Activated CD4-positive, alpha-beta T cell treated with anti-CD3 and anti-CD28 coated beads for 48 hours (primary cell): ENCODE measurements at regions not wholly inside any gene's neighbourhood (a gene's known extent, or its start where the extent isn't known, plus 50 kb on each side); places are given as distances from the start of the nearest gene placed in this dataset.
"Not testable (repeated sequence)": the region's sequence is repeated elsewhere in the genome, so short reads cannot be mapped to it uniquely, and the experiment has no call there.

Source experiments
- DNase-seq: peaks from one replicate; pipeline ENCODE4 v3.0.0-alpha.2; 2020

DNA sequence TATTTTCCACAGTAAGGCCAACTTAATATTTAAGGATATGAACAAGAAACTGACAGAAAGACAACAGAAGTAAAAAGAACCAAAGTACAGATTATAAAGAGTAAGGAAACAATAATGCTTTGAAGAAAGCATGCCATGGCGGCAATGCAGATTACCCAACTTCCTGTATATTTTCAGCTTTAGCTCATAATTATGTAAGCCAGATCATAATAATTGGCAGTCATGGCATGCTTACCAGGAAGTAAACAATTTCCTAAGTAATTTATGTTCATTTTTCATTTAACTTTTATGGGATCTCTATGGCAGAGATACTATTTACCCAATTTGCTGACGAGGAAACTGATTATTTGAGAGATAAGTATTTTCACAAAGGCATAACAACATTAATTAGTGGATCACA lies 988.7 kb downstream of the HACE1 start:
- DNase-seq, result no peak

DNA sequence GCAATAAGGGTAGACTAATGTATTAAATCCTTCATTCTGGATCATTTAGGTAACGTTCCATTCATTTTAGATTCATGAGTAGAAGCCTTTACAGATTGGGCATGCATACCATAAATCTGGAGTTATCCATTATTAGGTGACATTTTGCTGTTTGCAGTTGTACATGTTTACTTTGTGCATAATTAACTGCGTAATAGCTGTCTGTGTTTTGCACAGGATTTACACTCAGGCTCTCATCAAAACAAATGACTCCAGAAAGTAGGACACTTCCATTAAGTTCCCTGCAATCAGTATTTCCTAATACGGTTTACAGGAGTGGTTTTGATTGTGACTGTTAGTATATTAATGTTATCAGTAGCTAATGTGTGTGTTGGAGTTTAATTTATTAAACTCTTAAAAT lies 997.4 kb downstream of the HACE1 start:
- DNase-seq, result no peak

DNA sequence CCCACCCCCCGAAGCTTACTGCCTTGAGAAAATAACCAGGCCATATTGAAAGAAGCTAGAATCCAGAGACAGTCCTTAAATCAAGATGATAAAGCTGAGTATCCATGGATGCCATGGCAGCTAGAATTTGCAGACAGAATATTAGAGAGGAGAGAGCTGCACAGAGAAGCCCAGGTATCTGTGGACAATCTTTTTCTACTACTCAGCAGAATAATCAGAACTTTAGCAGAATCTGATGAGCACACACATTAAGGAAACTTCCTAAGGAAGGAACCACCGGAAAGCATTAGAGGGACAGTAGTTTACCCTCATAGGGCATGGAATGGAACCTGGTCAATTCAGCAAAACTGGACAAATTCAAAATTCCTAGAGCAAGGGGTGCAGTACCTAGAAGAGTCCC lies 1001.7 kb downstream of the HACE1 start:
- DNase-seq, result no peak

DNA sequence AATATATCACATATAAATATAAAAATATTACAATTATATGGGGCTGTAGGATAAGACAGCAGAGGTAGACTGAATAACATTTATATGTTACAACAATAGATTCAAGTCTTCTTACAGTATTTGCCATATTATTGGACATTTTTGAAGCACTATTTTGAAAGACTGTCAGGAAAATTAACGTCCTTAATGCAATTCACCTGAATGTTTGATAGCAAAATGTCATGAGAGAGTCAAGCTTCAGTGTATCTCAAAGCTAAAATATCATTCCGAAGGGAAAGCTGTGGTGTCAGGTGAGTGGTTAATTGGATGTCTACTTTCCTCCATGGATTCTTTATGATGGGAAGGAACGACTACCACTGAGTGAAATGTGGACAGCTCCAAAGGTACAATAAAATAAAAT lies 1004.0 kb downstream of the HACE1 start:
- DNase-seq, result no peak

DNA sequence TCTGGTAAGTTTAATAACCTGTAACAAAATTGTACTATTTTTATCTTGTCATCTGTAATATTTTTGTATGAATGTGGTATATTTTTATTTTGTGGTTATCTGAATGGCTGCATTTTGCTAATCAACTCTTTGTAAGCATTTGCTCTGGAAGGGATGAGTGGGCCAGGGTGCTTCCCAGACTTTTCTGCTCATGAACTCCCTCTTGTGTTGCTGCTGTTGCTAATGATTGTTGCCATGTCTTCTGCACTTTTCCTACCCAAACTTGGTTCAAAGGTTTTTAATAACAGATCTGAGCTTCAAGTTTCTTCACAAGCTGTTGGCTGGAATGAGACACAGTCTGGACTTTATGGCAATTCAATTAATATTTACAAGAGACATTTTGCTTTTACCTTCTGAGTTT lies 1005.7 kb downstream of the HACE1 start:
- DNase-seq, result no peak

DNA sequence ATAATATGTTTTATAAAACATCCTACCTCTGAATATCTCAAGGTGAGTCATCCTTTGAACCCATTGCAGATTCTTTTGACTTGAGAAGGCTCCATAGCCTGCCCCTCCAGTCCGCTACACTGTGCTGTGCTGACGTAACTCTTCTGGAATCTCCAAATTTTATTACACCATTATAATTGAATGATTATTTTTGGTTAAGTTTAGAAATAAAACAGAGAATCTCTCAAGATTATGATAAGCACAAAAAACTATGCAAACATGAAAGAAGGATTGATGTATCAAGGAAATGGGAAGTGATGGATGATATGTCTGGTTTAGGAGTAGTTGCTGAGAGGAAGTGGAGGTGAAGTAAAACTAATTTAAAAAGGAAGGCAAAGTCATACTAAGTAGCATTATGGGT lies 1021.3 kb downstream of the HACE1 start:
- no peak for DNase-seq

DNA sequence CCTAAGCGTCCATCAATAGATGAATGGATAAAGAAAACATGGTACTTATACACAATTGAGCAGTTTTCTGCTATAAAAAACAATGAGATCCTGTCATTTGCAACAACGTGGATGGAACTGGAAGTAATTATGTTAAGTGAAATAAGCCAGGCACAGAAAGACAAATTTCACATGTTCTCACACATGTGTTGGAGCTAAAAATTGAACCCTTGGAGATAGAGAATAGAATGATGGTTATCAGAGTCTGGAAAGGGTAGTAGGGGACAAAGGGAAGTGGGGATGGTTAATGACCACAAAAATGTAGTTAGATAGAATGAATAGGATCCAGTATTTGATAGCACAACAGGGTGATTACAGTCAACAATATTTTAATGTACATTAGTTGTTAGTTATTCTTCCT lies 1033.5 kb downstream of the HACE1 start:
- DNase-seq, result no peak

DNA sequence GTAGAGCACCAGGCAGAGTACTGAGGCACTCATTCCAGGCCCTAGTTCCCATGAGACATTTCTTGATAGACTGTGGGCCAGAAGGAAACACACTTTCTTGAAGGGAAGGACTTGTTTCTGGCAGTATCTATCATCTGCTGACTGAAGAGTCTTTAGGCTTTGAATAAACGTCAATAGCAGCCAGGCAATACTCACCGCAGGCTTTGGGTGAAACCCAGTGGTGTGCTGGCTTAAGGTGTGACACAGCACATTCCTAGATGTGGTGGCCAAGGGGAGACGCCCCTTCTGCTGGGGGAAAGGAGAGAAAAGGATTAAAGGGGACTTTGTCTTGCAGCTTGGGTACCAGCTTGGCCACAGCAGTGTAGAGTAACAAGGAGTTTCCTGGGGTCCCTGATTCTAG lies 1039.6 kb downstream of the HACE1 start:
- no peak for DNase-seq

DNA sequence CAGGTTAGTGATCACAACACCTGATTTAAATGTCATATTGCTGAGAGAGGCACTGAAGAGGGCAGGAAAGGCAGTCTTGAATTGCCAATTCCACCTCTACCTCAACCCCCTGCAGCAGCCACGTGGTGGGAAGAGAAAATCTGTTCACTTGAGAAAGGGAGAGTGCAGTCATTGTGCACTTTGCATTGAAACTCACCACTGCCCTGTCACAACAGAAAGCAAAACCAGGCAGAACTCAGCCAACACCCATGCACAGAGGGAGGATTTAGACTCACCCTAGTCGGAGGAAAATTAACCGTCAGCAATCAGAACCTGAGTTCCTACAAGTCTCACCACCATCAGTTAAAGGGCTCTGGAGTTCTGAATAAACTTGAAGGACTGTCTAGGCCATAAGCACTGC lies 1040.2 kb downstream of the HACE1 start:
- no peak for DNase-seq

DNA sequence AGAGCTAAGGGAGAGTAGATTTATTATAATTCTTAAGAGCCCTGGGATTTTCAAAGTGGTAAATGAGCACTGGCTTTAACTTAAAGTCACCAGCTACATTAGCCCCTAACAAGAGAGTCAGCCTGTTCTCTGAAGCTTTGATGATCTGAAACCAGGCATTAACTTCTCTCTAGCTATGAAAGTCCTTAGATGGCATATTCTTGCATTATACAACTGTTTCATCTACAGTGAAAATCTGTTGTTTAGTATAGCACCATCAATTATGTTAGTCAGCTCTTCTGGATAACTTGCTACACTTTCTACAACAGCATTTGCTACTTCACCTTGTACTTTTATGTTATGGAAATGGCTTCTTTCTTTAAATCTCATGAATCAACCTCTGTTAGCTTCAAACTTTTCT lies 1046.7 kb downstream of the HACE1 start:
- DNase-seq, result no peak

DNA sequence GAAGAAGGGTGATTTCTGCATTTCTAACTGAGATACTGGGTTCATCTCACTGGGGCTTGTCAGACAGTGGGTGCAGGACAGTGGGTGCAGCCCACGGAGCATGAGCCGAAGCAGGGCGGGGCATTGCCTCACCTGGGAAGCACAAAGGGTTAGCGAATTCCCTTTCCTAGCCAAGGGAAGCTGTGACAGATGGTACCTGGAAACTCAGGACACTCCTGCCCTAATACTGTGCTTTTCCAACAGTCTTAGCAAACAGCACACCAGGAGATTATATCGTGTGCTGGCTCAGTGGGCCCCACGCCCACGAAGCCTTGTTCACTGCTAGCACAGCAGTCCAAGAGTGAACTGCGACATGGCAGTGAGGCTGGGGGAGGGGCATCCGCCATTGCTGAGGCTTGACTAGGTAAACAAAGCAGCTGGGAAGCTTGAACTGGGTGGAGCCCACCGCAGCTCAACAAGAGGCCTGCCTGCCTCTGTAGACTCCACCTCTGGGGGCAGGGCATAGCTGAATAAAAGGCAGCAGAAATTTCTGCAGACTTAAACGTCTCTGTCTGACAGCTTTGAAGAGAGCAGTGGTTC lies 1057.7 kb downstream of the HACE1 start:
- not testable (repeated sequence) for DNase-seq

DNA sequence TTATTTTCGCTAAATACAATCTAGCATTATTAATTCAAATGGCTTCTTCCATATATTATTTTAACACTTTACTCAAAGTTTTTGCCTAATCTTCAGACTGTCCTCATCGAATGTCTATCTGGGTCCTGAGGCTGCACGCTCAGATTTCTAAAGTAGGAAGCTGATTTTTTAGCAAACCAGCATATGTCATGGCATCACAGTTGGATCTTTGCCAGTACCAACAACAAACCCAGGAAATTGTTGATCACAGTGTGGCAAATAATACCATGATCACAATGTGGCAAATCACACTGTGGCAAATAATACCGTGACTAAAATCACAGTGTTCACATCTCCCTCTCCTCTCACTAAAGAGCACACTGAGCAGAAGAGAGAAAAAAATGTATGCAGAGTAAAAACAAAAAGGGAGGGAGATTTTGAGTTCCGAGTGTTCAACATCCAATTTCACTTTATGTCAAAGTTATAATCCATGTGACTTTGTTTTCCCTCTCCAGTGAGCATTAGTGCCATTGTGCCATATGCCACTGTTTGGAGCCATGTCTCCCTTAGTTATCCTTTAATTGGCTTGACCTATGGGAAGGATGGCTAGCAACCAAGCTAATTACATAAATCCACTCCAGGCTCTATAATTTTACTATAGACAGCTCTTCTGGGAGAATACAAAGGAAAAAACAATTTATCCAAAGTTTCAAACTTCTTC lies 1059.6 kb downstream of the HACE1 start:
- DNase-seq, result no peak

DNA sequence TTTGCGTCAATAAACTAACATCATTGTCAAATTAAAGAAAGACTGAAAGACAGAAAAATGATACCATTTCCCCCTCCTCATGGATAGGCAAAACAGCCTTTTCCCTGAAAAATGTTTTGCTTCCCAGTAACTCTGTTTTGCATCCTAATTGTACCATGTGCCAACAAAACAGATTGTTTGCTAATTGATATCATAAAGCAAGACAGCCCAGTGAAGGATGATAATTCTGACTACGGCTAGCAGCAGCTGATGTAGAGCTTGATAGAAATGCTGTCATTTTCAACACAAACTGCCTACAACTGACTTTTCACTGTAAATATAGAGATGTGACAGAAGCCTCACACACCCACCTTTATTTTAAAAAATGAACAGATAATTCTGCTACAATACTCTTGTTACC lies 1061.6 kb downstream of the HACE1 start:
- no peak for DNase-seq

DNA sequence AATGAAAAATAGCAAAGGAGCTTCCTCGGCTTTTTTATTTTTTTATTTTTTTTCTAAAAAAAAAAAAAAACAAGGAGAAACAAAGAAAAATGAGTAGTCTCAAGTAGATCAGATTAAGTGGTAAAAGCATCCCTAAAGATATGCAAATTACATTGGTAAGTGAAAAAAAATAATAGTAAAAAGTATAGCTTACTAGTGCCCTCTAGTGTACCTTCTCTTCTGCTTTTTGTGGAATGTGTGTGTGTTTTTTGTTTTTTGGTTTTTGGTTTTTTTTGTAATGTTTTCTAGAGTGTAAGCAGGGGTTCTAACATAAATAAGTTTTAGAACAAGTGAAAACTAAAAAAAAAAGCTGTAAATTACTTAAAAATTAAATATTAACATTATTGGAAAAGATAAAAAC lies 1062.0 kb downstream of the HACE1 start:
- no peak for DNase-seq

DNA sequence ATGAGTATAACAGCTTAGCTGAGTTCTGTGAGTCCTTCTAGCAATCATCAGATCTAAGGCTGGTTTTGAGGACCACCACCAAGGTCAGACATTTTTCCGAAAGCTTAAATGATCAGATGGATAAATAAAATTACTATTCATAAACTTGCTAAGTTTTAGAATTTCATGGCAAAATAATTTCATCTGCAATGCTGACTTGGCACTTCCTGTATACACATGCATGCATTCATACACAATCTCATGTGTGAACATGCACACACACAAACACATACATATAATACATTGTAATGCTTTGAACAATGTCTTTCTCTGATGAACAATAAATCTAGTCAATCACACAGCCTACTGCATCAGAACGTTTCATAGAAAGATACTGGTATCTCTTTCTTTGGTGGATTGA lies 1068.3 kb downstream of the HACE1 start:
- no peak for DNase-seq

DNA sequence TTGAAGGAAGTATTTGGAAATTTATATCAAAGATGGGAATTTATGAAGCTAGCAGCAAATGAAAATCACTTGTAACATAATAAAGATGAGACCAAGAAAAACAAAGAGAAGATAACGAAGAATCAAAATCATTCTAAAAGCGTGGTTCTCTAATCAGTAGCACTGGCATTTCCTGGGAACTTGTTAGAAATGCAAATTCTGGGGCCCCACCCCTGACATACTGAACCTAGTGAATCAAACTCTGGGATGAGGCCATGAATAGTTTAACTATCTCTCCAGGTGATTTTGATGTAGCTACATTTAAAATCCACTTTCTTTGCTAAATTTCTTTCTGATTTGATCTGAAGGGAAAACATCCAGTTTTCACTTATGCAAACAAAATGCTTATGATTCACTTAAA lies 1075.6 kb downstream of the HACE1 start:
- no peak for DNase-seq

DNA sequence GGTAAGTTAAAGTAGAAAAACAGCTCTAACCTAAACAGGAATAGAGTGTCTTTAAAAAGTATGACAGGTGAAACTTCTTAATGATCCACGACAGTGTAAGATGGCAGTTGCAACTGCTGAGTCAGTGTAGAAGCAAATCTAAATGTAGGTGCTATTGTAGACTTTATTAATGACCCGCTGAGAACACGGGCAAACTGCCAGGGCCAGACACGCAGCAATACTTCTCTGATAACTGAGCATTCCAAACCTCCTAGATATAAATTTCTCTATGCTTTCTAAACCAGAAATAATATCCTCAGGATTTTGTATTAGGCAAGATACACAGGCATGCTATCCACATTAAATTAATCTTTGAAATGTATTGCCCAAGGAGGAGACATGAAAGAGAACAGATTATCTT lies 1076.4 kb downstream of the HACE1 start:
- DNase-seq, result no peak

DNA sequence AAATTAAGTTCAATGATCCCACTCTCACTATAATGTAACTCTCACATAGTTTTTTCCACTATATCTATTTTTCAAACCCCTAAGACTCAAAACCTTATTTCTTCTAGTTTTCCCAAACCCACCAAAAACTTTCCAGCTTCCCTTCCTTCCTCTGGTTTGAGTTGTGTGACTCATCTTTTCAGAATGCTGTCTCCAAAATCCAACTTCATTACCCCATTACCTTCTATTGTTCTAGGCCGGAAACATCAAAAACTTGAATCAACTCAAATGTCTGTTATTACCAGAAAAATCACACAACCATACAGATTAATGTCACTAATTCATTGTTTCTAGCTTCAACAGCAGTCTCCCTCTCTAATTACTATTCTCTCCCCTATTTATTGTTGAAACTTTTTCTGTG lies 1090.3 kb downstream of the HACE1 start:
- no peak for DNase-seq

DNA sequence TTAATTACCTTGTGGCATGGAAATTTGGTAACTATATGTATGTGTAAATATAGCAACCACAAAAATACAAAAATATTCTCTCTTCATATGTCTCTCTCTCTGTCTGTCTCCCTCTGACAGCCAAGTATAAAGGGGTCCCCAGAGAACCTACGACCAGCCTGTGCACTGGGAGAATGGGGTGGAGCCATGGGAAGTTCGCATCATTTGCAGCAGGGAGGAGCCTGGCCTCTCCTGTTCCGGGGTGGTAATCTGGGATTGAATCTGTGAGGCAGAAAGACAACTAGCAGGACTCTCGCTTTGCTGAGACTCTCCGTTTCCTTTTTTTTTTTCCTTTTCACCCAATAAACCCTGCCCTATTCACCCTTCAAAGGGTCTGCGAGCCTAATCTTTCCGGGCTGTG lies 1109.1 kb downstream of the HACE1 start:
- no peak for DNase-seq

DNA sequence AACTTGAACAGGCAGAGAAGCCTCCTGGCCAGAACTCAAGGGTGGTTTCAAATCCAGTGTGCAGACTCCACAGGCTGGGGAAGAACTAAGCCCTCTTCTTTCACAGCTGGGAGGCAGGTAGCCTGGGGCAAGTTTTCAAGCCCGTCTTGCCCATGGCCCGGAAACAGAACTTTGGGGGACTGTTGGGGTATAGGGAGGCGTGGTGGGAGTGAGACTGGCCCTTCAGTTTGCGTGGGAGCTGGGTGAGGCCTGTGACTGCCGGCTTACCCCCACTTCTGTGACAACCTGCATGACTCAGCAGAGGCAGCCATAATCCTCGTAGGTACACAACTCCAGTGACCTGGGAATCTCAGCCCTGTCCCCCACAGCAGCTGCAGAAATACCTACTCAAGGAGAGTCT lies 1125.7 kb downstream of the HACE1 start:
- no peak for DNase-seq

DNA sequence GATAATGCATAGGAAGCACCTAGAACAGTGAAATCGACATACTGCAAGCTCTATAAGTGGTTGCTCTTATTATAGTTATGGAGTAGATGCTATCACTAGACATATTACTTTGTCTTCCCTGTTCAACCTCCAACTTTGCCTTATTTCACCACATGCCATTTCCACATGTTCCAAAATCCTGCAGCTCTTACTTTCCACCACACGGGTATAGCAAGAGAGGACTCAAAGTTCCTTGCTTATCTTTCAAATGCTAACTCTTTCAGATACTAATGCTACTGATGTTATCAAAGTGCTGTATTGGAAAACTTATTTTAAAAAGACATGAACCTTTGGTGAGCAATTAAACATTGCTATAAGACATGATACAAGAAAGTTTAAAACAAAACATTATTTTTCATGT lies 1130.1 kb downstream of the HACE1 start:
- DNase-seq, result no peak

DNA sequence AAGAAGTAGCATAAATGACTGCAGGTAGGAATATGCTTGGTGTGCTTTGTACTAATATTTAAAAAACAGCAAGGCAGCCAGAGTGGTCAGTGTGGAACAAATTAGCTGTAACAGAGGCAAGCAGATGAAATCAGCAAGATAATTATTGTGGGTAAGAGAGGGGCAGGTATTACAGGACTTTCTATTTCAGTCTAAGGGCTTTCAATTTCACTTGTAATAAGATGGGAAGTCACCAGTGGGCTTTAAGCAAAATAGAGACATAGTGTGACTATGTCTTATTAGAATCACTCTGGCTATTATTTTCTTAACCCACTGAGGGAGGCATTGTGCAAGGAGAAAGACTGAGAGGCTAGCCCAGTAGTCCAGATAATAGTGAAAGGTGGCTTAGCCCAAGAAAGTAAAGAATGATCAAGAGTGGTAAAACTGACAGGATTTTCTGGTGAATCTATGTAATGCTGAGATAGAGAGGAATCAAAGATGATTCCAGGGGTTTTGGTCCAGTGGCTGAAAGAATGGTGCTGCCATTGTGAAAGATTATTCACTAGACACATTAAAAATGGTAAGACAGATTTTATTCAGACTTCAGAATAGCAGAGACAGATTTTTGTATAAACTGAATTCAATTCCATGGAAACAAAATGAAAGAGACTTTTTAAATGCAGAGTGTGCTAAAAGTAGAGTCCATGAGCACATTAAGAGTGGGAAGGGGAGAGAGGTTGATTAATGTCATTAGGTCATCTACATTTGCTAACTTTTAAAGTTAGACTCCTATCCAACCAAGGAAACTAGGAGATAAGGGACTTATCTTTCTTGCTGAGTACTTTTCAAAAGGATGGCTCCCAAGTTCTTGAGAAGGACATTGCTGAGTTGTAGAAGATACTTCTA lies 1136.0 kb downstream of the HACE1 start:
- no peak for DNase-seq

DNA sequence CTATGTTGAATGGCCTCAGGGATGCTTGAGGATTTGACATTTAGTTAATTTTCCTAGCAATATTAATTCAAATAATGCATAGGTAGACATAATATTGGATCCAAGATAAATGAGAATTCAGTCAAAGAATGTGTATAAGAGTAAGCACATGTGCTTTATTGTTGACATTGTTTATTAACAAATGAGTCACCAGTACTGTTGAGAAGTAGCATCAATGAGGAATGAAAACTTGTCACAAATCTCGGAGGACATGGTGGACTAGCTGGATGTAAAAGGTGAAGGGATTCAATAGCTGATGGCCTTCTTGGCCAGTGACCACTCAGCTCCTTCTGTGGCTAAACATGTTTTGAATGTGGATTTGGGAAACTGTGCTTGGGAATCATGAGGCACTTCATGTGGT lies 1137.0 kb downstream of the HACE1 start:
- no peak for DNase-seq

DNA sequence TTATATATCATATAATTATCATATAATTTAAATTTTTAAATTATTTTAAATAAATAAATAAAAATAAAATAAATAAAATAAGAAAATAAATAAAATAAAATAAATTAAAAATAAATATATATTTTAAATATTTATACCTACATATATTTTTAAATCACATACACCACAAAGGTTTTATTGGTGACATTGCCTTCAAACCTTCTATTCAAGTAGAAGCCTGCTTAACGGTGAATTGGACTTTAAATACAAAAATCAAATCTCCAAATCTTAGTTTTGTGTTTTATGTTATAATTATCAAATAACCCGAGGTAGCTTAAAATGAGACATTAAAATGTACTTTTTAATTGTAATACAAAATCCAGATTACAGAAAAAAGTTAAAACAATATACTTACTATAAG lies 1137.8 kb downstream of the HACE1 start:
- no peak for DNase-seq
